HG03108 (cell line): ENCODE measurements at regions not wholly inside any gene's neighbourhood (a gene's known extent, or its start where the extent isn't known, plus 50 kb on each side); places are given as distances from the start of the nearest gene placed in this dataset.
"Not testable (repeated sequence)": the region's sequence is repeated elsewhere in the genome, so short reads cannot be mapped to it uniquely, and the experiment has no call there.

ENCODE experiments used
- ATAC-seq: cut with Tn5 transposase; IDR thresholded peaks from one replicate; pipeline ENCODE4 v1.9.1; 2021; ENCODE audit warnings: moderate library complexity; ENCODE audit not compliant: unreplicated experiment

GRCh38 chr3:176097027-176097426 is 1100.3 kb downstream of the TBL1XR1 start:
- no peak for ATAC-seq

DNA sequence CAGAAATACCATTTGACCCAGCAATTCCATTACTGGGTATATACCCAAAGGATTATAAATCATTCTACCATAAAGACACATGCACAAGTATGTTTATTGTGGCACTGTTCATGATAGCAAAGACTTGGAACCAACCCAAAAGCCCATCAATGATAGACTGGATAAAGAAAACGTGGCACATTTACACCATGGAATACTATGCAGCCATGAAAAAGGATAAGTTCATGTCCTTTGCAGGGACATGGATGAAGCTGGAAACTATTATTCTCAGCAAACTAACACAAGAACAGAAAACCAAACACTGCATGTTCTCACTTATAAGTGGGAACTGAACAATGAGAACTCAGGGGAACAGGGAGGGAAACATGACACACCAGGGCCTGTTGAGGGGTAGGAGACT is 1103.4 kb downstream of the TBL1XR1 start:
- ATAC-seq, result not testable (repeated sequence)

DNA sequence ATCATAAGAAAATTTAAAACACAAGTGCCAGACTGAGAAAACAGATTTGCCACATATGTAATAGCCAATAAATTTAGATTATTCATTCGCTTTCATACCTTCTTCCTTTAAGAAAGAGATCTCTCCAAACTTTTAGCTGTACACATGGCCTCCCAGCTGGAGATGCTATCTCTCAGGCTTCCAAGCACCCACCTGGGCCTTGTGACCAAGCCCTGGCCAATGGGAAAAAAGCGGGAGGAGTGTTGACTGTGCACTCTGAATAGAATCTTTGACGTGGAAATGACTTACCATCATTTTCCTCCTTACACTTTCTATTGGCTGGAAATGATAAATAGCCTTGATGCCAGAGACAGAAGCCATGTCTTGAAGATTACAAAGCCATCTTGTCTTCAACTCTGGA is 1106.6 kb downstream of the TBL1XR1 start:
- no peak for ATAC-seq

DNA sequence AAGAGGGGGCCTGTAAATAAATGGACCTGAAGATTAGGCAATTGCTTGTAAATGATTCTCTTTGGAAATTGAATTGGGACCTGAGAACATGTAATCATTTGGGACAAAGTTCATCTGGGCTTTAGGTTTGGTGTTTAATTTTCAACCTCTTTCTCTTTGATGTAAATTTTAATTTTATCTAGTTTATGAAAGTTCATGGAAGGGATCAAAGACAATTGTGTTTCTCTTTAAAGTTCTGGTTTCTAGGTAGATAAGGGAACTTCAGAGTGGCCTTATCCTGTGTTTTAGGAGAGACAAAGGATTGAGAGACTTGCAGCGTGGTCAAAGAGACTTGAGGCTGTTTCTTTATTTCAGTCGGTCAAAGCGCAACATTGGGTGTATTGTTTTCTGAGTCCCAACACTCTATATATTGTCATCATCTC is 1108.3 kb downstream of the TBL1XR1 start:
- ATAC-seq, result no peak

- ATAC-seq, result no peak
Measured at GRCh38 chr3:176087066-176087697, 1110.1 kb downstream of the TBL1XR1 start.

- no peak for ATAC-seq
Measured at GRCh38 chr3:176079785-176080184, 1117.5 kb downstream of the TBL1XR1 start.

DNA sequence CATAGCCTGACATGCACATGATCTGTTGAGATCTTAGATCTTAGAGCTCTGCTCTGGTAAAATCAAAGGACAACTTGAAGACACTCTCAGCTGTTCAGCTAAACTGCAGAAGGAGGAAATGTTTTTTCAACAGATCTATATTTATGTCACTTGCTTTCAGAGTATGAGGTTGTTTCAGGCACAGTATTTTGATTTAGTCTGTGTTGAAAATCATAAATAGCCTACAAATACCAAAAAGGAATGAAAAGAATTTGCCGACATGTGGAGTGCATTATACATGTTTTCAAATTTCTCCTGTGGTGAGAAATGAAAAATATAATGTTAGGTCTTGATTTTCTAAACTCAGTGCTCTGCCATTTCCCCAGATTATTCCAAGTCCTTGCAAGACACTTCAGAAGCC is 1118.4 kb downstream of the TBL1XR1 start:
- no peak for ATAC-seq

DNA sequence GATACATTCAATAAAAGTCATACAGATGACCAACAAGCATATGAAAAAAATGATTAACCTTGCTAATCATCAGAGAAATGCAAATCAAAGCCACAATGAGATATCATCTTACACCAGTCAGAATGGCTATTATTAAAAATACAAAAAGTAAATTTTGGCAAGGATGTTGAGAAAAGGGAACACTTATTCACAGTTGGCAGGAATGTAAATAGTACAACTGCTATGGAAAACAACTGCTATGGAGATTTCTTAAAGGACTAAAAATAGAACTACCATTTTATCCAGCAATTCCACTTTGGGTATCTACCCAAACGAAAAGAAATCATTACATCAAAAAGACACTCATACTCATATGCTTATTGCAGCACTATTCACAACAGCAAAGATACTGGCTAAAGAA is 1121.8 kb downstream of the TBL1XR1 start:
- ATAC-seq, result no peak

- no peak for ATAC-seq
Measured at GRCh38 chr3:176075046-176075445, 1122.2 kb downstream of the TBL1XR1 start.

- no peak for ATAC-seq
Measured at GRCh38 chr3:176074096-176074495, 1123.2 kb downstream of the TBL1XR1 start.

GRCh38 chr3:176071943-176072342 is 1125.3 kb downstream of the TBL1XR1 start:
- ATAC-seq, result no peak

GRCh38 chr3:176068750-176069149 is 1128.5 kb downstream of the TBL1XR1 start:
- no peak for ATAC-seq

DNA sequence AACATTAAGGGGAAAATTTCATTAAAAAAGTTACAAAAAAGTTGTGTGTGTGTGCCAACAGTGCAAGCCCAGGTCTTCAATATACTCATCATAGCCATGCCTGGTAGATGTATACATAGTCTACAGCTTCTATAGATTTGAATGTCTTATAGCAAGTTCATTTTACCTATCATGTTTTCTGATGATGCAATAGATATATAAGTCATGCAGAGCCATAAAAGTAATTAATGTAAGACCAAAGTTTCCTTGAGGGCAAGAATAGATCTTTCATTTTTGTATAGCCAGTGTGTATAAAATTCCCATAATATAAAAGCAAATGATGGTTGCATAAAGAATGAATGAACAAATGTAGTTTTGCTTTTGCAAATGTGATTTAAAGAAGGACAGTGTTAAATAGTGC is 1138.4 kb downstream of the TBL1XR1 start:
- no peak for ATAC-seq

- ATAC-seq, result no peak
Measured at GRCh38 chr3:176055836-176056235, 1141.4 kb downstream of the TBL1XR1 start.

GRCh38 chr3:176051766-176052165 is 1145.5 kb downstream of the TBL1XR1 start:
- ATAC-seq, result no peak

- ATAC-seq, result no peak
Measured at GRCh38 chr3:176046703-176047102, 1150.6 kb downstream of the TBL1XR1 start.

DNA sequence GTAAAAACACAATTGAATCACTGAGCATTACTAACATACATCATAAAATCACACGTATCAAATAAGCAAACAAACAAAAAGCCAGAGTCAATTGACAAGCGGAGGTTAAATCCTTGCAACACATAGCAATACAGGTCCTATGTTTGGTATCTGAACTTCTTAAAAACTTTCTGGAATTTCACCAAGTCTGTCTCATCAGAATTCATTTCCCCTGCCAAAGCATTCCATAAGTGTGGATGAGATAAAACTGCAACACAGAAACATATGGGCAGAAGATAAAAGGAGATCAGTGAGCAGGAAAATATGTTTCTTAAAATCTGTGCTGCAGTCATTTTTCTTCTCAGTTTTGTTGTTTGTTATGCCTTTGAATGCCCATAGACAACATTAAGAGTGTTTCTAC is 1155.5 kb downstream of the TBL1XR1 start:
- ATAC-seq, result no peak

GRCh38 chr3:176041185-176041584 is 1156.1 kb downstream of the TBL1XR1 start:
- no peak for ATAC-seq

DNA sequence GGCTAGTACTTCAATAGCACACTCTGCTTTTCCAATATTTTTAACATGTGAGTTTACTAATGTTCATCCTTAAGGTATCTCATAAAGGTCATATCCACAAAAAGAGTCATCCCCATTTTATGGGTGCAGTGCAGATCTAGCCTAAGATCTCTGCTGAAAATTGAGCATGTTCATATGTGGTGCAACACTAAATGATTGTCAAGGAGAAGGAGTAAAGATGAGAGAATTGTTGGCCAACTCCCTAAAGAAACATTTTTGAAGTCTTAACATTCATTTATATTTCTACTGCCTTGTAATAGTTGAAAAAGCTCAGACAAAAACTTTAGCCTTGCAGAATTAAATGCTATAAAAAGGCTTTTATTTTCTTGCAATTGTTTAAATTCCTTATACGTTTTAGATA is 1159.6 kb downstream of the TBL1XR1 start:
- ATAC-seq, result no peak

DNA sequence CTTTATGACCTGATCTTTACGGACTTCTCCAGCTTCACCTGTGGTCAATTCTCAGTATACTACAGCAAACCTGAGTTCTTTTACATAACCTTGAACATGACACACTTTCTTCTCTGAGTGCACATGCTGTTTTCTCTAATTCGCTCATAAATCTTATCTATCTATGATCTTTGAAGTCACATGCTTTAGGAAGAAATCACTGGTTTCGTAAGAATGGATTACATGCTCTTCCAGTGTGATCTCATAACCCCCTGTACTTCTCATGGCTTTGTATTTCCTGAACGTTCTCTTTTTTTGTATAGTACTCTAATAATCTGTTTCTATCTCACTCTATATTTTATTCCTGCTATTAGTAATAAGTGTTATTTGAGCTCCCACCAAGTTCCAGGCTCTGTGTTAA is 1165.2 kb downstream of the TBL1XR1 start:
- no peak for ATAC-seq

DNA sequence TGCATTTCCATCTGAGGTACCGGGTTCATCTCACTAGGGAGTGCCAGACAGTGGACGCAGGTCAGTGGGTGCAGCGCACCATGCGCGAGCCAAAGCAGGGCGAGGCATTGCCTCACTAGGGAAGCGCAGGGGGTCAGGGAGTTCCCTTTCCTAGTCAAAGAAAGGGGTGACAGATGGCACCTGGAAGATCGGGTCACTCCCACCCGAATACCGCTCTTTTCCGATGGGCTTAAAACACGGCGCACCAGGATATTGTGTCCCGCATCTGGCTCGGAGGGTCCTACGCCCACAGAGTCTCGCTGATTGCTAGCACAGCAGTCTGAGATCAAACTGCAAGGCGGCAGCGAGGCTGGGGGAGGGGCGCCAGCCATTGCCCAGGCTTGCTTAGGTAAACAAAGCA is 1157.1 kb downstream of the NAALADL2 start:
- ATAC-seq, result not testable (repeated sequence)

GRCh38 chr3:176015228-176015627 is 1156.1 kb downstream of the NAALADL2 start:
- ATAC-seq, result not testable (repeated sequence)

DNA sequence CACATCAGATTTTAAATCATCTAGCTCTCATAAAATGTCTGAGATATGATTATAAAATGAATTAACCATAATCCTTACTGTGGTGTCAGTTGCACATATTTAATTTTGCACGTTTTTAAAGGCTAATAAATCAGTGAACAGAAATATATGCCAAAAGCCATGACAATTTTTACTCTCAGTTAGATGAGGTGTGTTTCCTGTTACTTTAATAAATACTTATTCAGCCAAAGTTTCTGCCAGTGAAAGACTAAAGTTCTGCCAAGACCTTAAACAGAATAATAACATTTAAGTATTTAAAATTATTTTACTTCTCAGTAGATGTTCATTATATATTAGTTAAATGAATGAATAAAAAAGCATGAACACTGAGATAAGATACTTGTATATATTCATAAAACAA is 1150.1 kb downstream of the NAALADL2 start:
- ATAC-seq, result no peak
